ENCODE measurements at regions not wholly inside any gene's neighbourhood (a gene's known extent, or its start where the extent isn't known, plus 50 kb on each side); places are given as distances from the start of the nearest gene placed in this dataset.

DNA sequence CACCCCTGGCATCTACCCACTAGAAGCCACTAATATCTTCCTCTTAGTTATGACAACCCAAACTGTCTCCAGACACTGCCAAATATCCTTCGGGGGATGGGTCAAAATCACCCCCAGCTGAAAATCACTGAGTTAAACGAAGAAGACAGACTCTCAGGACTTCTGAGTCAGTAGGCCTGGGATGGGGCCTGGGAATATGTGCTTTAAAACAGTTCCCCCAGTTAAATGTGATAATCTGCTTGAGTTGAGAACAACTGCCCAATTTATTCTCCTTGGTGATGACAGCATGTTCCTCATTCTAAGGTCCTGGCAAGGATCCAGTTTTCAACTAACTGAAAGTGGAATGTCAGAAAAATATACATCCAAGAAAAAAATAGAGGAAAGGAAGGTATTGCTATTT, 52.4 kb downstream of the CBLL2 start:
- peak; percentile 75 for DNase-seq (ENCODE audit: low read depth)

DNA sequence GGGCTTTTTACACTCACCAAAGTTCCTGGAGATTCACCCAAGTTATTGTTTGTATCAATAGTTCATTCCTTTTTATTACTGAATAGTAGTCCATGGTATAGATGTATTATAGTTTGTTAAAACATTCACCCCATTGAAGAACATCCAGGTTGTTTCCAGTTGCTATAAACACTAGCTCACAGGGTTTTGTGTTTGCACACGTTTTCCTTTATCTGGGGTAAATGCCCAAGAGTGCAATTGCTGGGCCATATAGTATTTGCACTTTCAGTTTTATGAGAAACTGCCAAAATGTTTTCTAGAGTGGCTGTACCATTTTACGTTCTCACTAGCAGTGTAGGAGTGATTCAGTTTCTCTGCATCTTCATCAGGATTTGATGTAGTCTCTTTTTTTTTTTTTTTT, 57.1 kb downstream of the CBLL2 start:
- no peak for DNase-seq (ENCODE audit: low read depth)

- DNase-seq (ENCODE audit: low read depth) = peak; percentile 57
Measured at GRCh38 chrX:22338740-22339139, 66.0 kb downstream of the CBLL2 start.

GRCh38 chrX:22339459-22339858, 66.7 kb downstream of the CBLL2 start:
- DNase-seq (ENCODE audit: low read depth) = no peak

- no peak for DNase-seq (ENCODE audit: low read depth)
Measured at GRCh38 chrX:22340022-22340616, 67.4 kb downstream of the CBLL2 start.

- DNase-seq (ENCODE audit: low read depth) = no peak
Measured at GRCh38 chrX:22343192-22343591, 70.5 kb downstream of the CBLL2 start.

GRCh38 chrX:22345884-22346283, 73.2 kb downstream of the CBLL2 start:
- no peak for DNase-seq (ENCODE audit: low read depth)

GRCh38 chrX:22347491-22347890, 74.8 kb downstream of the CBLL2 start:
- DNase-seq (ENCODE audit: low read depth) = no peak

DNA sequence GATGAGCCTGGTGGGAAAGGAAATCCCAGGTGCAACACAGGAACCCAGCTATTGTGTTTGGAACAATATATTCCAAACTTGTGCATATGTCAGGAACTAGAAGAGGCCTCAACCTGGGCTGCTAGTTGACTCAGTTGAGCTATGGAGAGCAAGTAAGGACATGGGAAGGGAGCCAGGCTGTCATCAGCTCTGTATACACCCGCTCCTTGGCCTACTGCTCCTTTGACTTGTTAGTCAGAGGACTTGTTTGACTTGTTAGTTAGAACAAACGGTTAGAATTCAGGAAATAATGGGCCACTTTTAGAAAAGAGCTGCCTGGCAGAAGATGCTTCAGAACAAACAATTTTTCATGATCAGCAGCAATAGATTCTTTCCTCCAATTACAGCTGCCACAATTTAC, 76.4 kb downstream of the CBLL2 start:
- DNase-seq (ENCODE audit: low read depth) = no peak

DNA sequence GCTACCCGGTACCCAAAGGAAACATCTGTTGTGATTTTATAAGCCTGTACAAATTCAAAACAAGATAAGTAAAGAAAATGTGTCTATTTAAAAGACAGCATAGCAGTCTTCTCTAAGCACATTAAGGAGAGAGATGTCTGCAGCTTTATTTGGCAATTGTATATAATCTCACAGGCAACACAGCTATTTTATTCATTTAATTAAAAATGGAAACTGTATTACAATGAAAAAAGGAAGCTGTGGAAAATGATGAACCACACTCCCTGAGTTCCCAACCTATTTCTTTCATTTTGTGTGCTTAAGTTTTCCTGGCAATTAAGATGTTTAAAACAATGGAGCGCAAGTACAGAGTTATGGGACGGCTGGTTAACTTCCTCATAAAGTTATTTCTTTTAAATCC, 78.4 kb downstream of the CBLL2 start:
- no peak for DNase-seq (ENCODE audit: low read depth)

- DNase-seq (ENCODE audit: low read depth) = peak; percentile 16
Measured at GRCh38 chrX:22351966-22352365, 79.3 kb downstream of the CBLL2 start.

- DNase-seq (ENCODE audit: low read depth) = no peak
Measured at GRCh38 chrX:22357621-22358020, 84.9 kb downstream of the CBLL2 start.

DNA sequence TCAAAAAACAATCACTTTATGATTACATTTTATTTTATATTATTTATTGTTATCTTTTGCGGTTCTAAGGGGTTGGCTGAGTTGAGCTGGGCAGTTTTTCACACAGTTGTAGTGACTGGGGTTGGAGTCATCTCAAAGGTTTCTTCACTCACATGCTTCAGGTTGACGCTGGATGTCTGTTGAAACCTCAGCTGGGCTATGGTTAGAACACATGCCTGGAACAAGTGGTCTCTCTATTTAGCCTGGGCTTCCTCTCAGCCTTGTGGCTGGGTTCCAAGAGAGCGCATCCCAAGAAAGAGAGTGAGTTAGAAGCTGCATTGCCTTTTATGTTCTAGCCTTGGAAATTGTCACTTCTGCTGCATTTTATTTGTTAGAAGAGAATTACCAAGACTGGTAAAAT, 87.4 kb downstream of the CBLL2 start:
- DNase-seq (ENCODE audit: low read depth) = no peak

- DNase-seq (ENCODE audit: low read depth) = peak; percentile 80
Measured at GRCh38 chrX:22365460-22365859, 92.7 kb downstream of the CBLL2 start.

GRCh38 chrX:22366166-22366702, 93.5 kb downstream of the CBLL2 start:
- DNase-seq (ENCODE audit: low read depth) = no peak

- DNase-seq (ENCODE audit: low read depth) = no peak
Measured at GRCh38 chrX:22366906-22367305, 94.2 kb downstream of the CBLL2 start.

- no peak for DNase-seq (ENCODE audit: low read depth)
Measured at GRCh38 chrX:22373094-22373493, 100.4 kb downstream of the CBLL2 start.

- no peak for DNase-seq (ENCODE audit: low read depth)
Measured at GRCh38 chrX:22373766-22374165, 101.1 kb downstream of the CBLL2 start.

DNA sequence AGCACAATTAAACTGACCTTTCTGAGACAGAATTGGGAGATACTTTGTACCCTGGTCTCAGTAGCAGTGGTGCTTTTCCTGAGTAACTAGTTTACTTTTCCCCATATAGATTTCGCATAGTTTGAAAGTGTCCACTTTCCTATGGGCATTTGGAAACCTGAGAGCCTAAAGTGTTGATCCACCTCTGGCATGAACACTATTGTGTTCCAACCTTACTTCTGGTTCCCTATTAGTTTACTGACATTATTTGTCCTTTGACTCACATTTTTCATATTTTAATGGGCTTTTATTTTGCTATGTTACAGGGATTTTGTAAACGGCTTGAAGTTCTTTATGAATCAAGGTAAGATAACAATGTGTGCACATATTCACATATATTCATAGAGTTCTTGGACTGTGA, 103.7 kb downstream of the CBLL2 start:
- DNase-seq (ENCODE audit: low read depth) = no peak

DNA sequence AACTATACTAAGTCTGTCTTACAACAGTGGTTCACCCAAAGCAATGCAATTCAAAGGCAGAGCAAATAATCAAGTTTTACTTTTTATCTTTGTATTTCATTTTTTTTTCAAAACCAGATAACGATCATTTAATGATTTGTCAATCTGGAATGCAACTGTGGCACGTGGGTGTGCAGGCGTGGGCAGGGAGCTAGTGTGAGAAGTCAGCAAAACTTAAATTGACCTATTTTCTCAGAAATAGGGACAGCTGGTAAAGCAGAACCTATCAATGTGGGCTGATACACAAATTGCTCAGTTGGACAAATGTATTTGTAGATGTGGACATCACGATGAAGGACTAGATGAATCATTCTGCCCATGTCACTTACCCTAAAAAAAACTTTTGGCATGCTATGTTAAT, 105.6 kb downstream of the CBLL2 start:
- DNase-seq (ENCODE audit: low read depth) = peak; percentile 61

- no peak for DNase-seq (ENCODE audit: low read depth)
Measured at GRCh38 chrX:22383988-22384387, 111.3 kb downstream of the CBLL2 start.

- DNase-seq (ENCODE audit: low read depth) = peak; percentile 91
Measured at GRCh38 chrX:22389556-22390179, 117.0 kb downstream of the CBLL2 start.

DNA sequence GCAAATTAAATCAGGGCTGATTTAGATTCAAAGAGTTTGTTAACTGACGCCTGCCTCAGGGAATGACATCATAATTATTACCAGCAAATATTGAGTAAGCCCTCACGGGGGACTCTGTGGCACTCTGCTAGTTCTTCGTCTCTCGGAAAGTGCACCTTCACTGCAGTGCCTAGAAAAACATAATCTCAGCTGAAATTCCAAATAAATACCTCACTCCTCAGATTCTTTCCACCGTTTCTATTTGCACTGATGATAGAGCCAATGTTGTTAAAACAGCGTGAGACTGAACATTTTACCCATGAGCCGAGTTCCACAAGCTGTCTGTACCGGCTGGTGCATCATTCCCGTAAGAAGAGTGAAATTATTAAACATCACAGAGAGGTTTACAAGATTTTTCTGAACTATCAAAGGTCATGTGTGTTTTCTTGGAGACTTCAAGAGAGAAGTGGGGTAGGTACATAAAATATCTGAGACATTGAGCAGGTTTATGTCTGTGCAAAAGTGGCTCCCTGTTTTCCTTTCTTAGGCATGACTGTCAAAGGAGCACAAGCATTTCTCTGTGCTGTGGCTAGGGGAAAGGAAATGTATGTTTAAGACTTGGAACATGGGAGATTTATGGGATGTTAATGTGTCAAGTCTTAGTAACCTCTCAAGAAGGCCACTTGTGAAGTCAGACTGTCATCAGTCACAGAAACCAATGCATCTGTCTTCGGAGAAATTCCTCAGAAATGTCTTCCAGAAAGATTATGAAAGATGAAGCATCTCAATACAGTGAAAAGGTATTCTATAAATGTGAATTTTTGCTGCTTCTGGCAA, 119.6 kb downstream of the CBLL2 start:
- DNase-seq (ENCODE audit: low read depth) = no peak
